K562 (cell line): ENCODE measurements at regions not wholly inside any gene's neighbourhood (a gene's known extent, or its start where the extent isn't known, plus 50 kb on each side); places are given as distances from the start of the nearest gene placed in this dataset.

Source experiments
- ATAC-seq: fragments of 200-7000 bp; cut with Tn5 transposase; 3 replicates; pipeline ENCODE4 v1.9.1; 2020; ENCODE audit warnings: moderate library complexity
- BruUV-seq: library from RNA; stranded (reverse); fragments of 400-500 nt; replicated peaks from 2 replicates; lab custom pipeline; 2021; lab: Mats Ljungman, UMichigan
- CTCF ChIA-PET: fragments of 300-600 bp; formaldehyde crosslinking; extraction: SDS; loops from one replicate; lab custom pipeline; 2021; ENCODE audit warnings: low intra/inter-chr PET ratio; lab: Yijun Ruan, JAX
- POLR2A ChIA-PET: fragments of 300-600, 350-650 bp; sonication (Branson Sonifier 250); formaldehyde crosslinking; extraction: SDS; loops from one replicate; lab custom pipeline; 2021; ENCODE audit warnings: antibody characterized with exemption, inconsistent platforms; lab: Yijun Ruan, JAX
- DNase-seq, 4 experiments: peaks; one replicate each; pipeline versions ENCODE4 v3.0.0 to v3.0.0-alpha.2; 2011 to 2018; ENCODE audit warnings: low spot score in 3 of 4, mixed read lengths in 3 of 4; ENCODE audit errors: extremely low read depth in 1 of 4
- FAIRE-seq: peaks from 2 replicates; lab custom pipeline; 2011; peaks lifted over from hg19 to GRCh38; lab: Jason Lieb, UNC
- H2AFZ ChIP-seq: 2 replicates; pipeline ENCODE4 v1.6.0; 2011; ENCODE audit warnings: low read depth, low read length, control low read depth, inconsistent platforms
- H3K27ac ChIP-seq: fragments of 200-600 bp; 3 replicates; pipeline ENCODE4 v1.8.0; 2011; ENCODE audit warnings: low read depth, mild to moderate bottlenecking, control low read depth, inconsistent platforms, low read length, moderate library complexity, mixed read lengths; ENCODE audit errors: extremely low read depth
- H3K27me3 ChIP-seq, 2 experiments: fragments of 300-600 bp in 1 of 2; 2 replicates in 1 of 2; 3 replicates in 1 of 2; pipeline versions ENCODE4 v1.6.0 to v1.8.0; 2011; ENCODE audit warnings: inconsistent platforms in 2 of 2, low read length in 2 of 2, mild to moderate bottlenecking in 1 of 2, mixed read lengths in 1 of 2, moderate library complexity in 1 of 2; ENCODE audit not compliant: control insufficient read depth in 2 of 2, insufficient read depth in 2 of 2
- H3K36me3 ChIP-seq: fragments of 300-600 bp; 3 replicates; pipeline ENCODE4 v1.8.0; 2011; ENCODE audit warnings: mild to moderate bottlenecking, low read length, inconsistent platforms; ENCODE audit not compliant: control insufficient read depth, insufficient read depth
- H3K4me1 ChIP-seq, 2 experiments: fragments of 200-600 bp in 1 of 2; replicated peaks in 1 of 2; 2 replicates in 1 of 2; 3 replicates in 1 of 2; pipeline versions ENCODE4 v1.5.1 to v1.8.0; 2011; ENCODE audit warnings: inconsistent platforms in 2 of 2, low read length in 2 of 2, mild to moderate bottlenecking in 1 of 2, mixed read lengths in 1 of 2, moderate library complexity in 1 of 2; ENCODE audit not compliant: control insufficient read depth in 2 of 2, insufficient read depth in 2 of 2
- H3K4me2 ChIP-seq: 2 replicates; pipeline ENCODE4 v1.6.1; 2011; ENCODE audit warnings: low read length, control low read depth, inconsistent platforms, mixed read lengths; ENCODE audit not compliant: insufficient read depth
- H3K4me3 ChIP-seq: fragments of 200-600 bp; sonication (generic), shearing (Covaris generic); 2 replicates; pipeline ENCODE4 v1.5.1; 2016; ENCODE audit warnings: control low read depth, inconsistent platforms
- H3K79me2 ChIP-seq: fragments of 200-600 bp; 3 replicates; pipeline ENCODE4 v1.8.0; 2011; ENCODE audit warnings: low read length, inconsistent platforms; ENCODE audit not compliant: control insufficient read depth, insufficient read depth
- H3K9ac ChIP-seq, 2 experiments: 2 replicates each; pipeline versions ENCODE4 v1.6.0 to v1.6.1; 2011; ENCODE audit warnings: low read depth in 2 of 2, low read length in 2 of 2, control low read depth in 1 of 2, inconsistent platforms in 1 of 2, mild to moderate bottlenecking in 1 of 2, mixed read lengths in 1 of 2; ENCODE audit not compliant: insufficient read depth in 1 of 2
- H3K9me1 ChIP-seq: one replicate; pipeline ENCODE4 v1.6.0; 2011; ENCODE audit warnings: inconsistent platforms, mild to moderate bottlenecking, low read length, moderate library complexity; ENCODE audit not compliant: control insufficient read depth, insufficient read depth
- H3K9me3 ChIP-seq: replicated peaks from 2 replicates; pipeline ENCODE4 v1.5.1; 2011; ENCODE audit warnings: low read depth, low read length, inconsistent platforms; ENCODE audit not compliant: control insufficient read depth, insufficient read depth
- H4K20me1 ChIP-seq: replicated peaks from 2 replicates; pipeline ENCODE4 v1.6.1; 2011; ENCODE audit warnings: low read length, inconsistent platforms, mixed read lengths; ENCODE audit not compliant: control insufficient read depth, insufficient read depth
- BHLHE40 ChIP-seq: IDR thresholded peaks from 2 replicates; pipeline ENCODE4 v1.6.1; 2011; ENCODE audit warnings: low read length, improper control_type of control experiment
- CAMTA2 ChIP-seq: fragments of 250-450 bp; sonication (Bioruptor Pico); conservative IDR thresholded peaks from 2 replicates; pipeline ENCODE4 v1.5.1; 2022
- DNMT1 ChIP-seq: fragments of 450-650 bp; IDR thresholded peaks from 2 replicates; pipeline ENCODE4 v1.6.1; 2016; ENCODE audit warnings: antibody characterized with exemption, mild to moderate bottlenecking
- DPF2 ChIP-seq: fragments of 450-650 bp; IDR thresholded peaks from 2 replicates; pipeline ENCODE4 v1.6.1; 2016
- ETV1 ChIP-seq: fragments of 450-650 bp; conservative IDR thresholded peaks from 2 replicates; pipeline ENCODE4 v1.6.1; 2016; ENCODE audit warnings: missing genetic modification characterization, control low read depth, low read depth, missing compliant biosample characterization
- ETV6 ChIP-seq, 3 experiments: fragments of 150-350 bp in 1 of 3; sonication (generic) in 1 of 3; formaldehyde crosslinking in 1 of 3; IDR thresholded peaks; 2 replicates each; pipeline versions ENCODE4 v1.6.1 to v1.8.0; 2014 to 2022; ENCODE audit warnings: borderline replicate concordance in 2 of 3, low read depth in 2 of 3, antibody characterized with exemption in 1 of 3, low read length in 1 of 3, mild to moderate bottlenecking in 1 of 3, missing genetic modification reagents in 1 of 3
- FOXP4 ChIP-seq: sonication (generic); formaldehyde crosslinking; IDR thresholded peaks from 2 replicates; pipeline ENCODE4 v1.8.0; 2022; ENCODE audit warnings: mild to moderate bottlenecking, missing genetic modification reagents, borderline replicate concordance
- GATA2 ChIP-seq: sonication (generic); formaldehyde crosslinking; IDR thresholded peaks from 2 replicates; pipeline ENCODE4 v1.4.0; 2020; ENCODE audit warnings: mild to moderate bottlenecking, missing genetic modification reagents
- GTF2F1 ChIP-seq: IDR thresholded peaks from 2 replicates; pipeline ENCODE4 v1.6.1; 2011; ENCODE audit warnings: low read depth, low read length, improper control_type of control experiment
- KAT8 ChIP-seq: fragments of 450-650 bp; IDR thresholded peaks from 2 replicates; pipeline ENCODE4 v1.6.1; 2016; ENCODE audit warnings: low read depth, mild to moderate bottlenecking
- KHSRP ChIP-seq: fragments of 450-650 bp; IDR thresholded peaks from 2 replicates; pipeline ENCODE4 v1.6.1; 2017
- MAX ChIP-seq: sonication (generic); formaldehyde crosslinking; IDR thresholded peaks from 2 replicates; pipeline ENCODE4 v1.9.0; 2022; ENCODE audit warnings: mild to moderate bottlenecking, missing genetic modification reagents
- RBM14 ChIP-seq: fragments of 200-400 bp; formaldehyde crosslinking; IDR thresholded peaks from 2 replicates; pipeline ENCODE4 v1.6.1; 2018; ENCODE audit warnings: low read depth, mild to moderate bottlenecking, low read length, moderate library complexity, borderline replicate concordance; ENCODE audit not compliant: insufficient read depth
- RFX5 ChIP-seq: IDR thresholded peaks from 2 replicates; pipeline ENCODE4 v1.6.1; 2011; ENCODE audit warnings: low read depth, mild to moderate bottlenecking, improper control_type of control experiment, low read length
- SMARCA4 ChIP-seq: fragments of 450-650 bp; IDR thresholded peaks from 2 replicates; pipeline ENCODE4 v1.6.1; 2016
- SMARCB1 ChIP-seq: IDR thresholded peaks from 2 replicates; pipeline ENCODE4 v1.6.1; 2011; ENCODE audit warnings: improper control_type of control experiment, low read depth; ENCODE audit not compliant: insufficient read length
- USF1 ChIP-seq: sonication (generic); formaldehyde crosslinking; IDR thresholded peaks from 2 replicates; pipeline ENCODE4 v1.9.0; 2022; ENCODE audit warnings: mild to moderate bottlenecking, missing genetic modification reagents
- XRCC4 ChIP-seq: IDR thresholded peaks from one replicate; pipeline ENCODE4 v1.6.1; 2011; ENCODE audit not compliant: insufficient read depth, insufficient read length; ENCODE audit errors: extremely low read depth
- ZNF175 ChIP-seq: fragments of 200-800 bp; sonication (Bioruptor generic); IDR thresholded peaks from 2 replicates; pipeline ENCODE4 v1.6.1; 2016; ENCODE audit warnings: low read depth, mild to moderate bottlenecking, missing genetic modification characterization, missing compliant biosample characterization
- ZNF212 ChIP-seq: fragments of 450-650 bp; formaldehyde crosslinking; IDR thresholded peaks from 2 replicates; pipeline ENCODE4 v1.4.0; 2020; ENCODE audit warnings: mild to moderate bottlenecking
- ZNF766 ChIP-seq: fragments of 200-800 bp; sonication (Bioruptor generic); conservative IDR thresholded peaks from 2 replicates; pipeline ENCODE4 v1.6.1; 2016; ENCODE audit warnings: missing genetic modification characterization, missing compliant biosample characterization
- ZSCAN32 ChIP-seq: fragments of 450-650 bp; formaldehyde crosslinking; IDR thresholded peaks from 2 replicates; pipeline ENCODE4 v1.4.0; 2020; ENCODE audit warnings: mild to moderate bottlenecking, moderate library complexity
- WGBS: fragments of 100-300 bp; shearing (Covaris generic); methylation state at CpG from one replicate; pipeline ENCODE4 v1.1.6; 2016; ENCODE audit warnings: low coverage, mixed read lengths; ENCODE audit not compliant: insufficient coverage; ENCODE audit errors: missing lambda C conversion rate; 5-methylcytosine and 5-hydroxymethylcytosine counted together
- in situ Hi-C: fragments of 300-500 bp; cut with MboI; formaldehyde crosslinking; loops from 4 replicates; pipeline ENCODE4 v1.15.0; 2018; ENCODE audit warnings: inconsistent platforms, mixed read lengths
- intact Hi-C: fragments of 100-400 bp; cut with micrococcal nuclease; formaldehyde crosslinking; loops from 2 replicates; pipeline ENCODE4 v1.14.2; 2022

- TF ChIP-seq ZSCAN32 (CRISPR knock-in tag) (0 out of 2 replicates have a peak, but pooled peaks have one; percentile 54), GATA2 (CRISPR knock-in tag) (no peak), KAT8 (no peak), RFX5 (no peak), DPF2 (no peak)
Observed at GRCh38 chr6:154617175-154617574, 106.7 kb upstream of the CNKSR3 start (continued).

- H3K79me2 ChIP-seq = no peaks in the 10 kb centered on the region
- H2AFZ ChIP-seq = peak overlapping the region; percentile 55; the same call in 1 of the 2 replicates
- no TSS peak for BruUV-seq
- no peaks in the 10 kb centered on the region for H3K36me3 ChIP-seq
- no peak overlapping the region for H3K4me2 ChIP-seq
- no peak overlapping the region for H3K9ac ChIP-seq
- intact Hi-C loops = no loop called here
- in situ Hi-C loops = no loop called here
- no peaks in the 10 kb centered on the region for H3K9me3 ChIP-seq
- FAIRE-seq = no peak
- no peak overlapping the region for H3K4me3 ChIP-seq
- DNase-seq = no peak
- H3K27ac ChIP-seq = no peak overlapping the region
- POLR2A ChIA-PET = interaction anchor here (0.6 kb wide), 1 partner anchor 236 kb away, joined by 3 read pairs; no protein-coding TSS in a partner anchor
- H3K27me3 ChIP-seq = no peaks in the 10 kb centered on the region
- peaks cover 9 to 16% of the 10 kb centered on the region in 2 experiments for H3K4me1 ChIP-seq
- CTCF ChIA-PET = no interaction called here
- H4K20me1 ChIP-seq = no peaks in the 10 kb centered on the region
- 26% methylated on average over 5 of the region's 5 CpGs for WGBS
- H3K9me1 ChIP-seq = no peaks in the 10 kb centered on the region
- ATAC-seq = no peak
- no peak for TF ChIP-seq KHSRP
- no peak for TF ChIP-seq CAMTA2 (CRISPR knock-in tag)
- TF ChIP-seq SMARCA4 = no peak
- no peak for TF ChIP-seq MAX
- TF ChIP-seq ZNF175 = no peak
- no peak for TF ChIP-seq ETV1 (tag)
- TF ChIP-seq SMARCB1 = no peak
- TF ChIP-seq ZNF766 (CRISPR knock-in tag) = no peak
- no peak for TF ChIP-seq ZNF212 (CRISPR knock-in tag)
- no peak for TF ChIP-seq GTF2F1
- TF ChIP-seq BHLHE40 = no peak
- TF ChIP-seq XRCC4 = no peak
- TF ChIP-seq USF1 (CRISPR knock-in tag) = no peak
- TF ChIP-seq DNMT1 = no peak
- TF ChIP-seq FOXP4 (CRISPR knock-in tag) = no peak
- TF ChIP-seq RBM14 = no peak
- TF ChIP-seq ETV6 (IDR thresholded peaks at IDR 0.05; ENCODE audit: borderline replicate concordance in 1 of 2, low read depth in 2 of 2, low read length in 1 of 2) = no peak
- no peak for TF ChIP-seq ETV6 (CRISPR knock-in tag; IDR thresholded peaks at IDR 0.05; ENCODE audit: borderline replicate concordance)
Observed at GRCh38 chr6:154619146-154619545, 108.7 kb upstream of the CNKSR3 start.
